ENCODE measurements at regions not wholly inside any gene's neighbourhood (a gene's known extent, or its start where the extent isn't known, plus 50 kb on each side); places are given as distances from the start of the nearest gene placed in this dataset.

DNA sequence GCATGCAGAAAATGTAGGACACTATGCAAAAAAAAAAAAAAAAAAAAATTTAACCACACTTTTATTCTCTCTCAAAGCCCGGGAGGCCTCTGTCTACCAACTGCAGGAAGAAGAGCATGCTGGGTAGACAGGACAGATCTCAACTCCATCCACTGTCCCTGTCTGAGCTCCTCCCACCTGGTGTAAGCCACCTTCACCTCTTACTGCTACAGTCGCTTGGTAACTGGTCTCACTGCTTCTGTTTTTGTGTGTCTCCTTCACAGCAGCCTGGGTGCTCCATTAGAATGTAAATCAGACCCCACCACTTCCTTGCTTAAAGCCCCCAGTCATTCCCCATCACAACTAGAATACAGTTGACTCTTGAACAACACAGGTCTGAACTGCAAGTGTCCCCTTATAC, 115.1 kb upstream of the PROK2 start:
- no peak for TF ChIP-seq CTCF (IDR thresholded peaks at IDR 0.05; ENCODE audit: borderline replicate concordance, insufficient read depth, low read depth, low read length)

GRCh38 chr3:71896751-71897150, 111.8 kb upstream of the PROK2 start:
- TF ChIP-seq CTCF (IDR thresholded peaks at IDR 0.05; ENCODE audit: borderline replicate concordance, insufficient read depth, low read depth, low read length): no peak
- no peak overlapping the region for H3K4me3 ChIP-seq (ENCODE audit: low read depth, low read length)

More for the DNA sequence above, 115.1 kb upstream of the PROK2 start:
- H3K4me3 ChIP-seq (ENCODE audit: low read depth, low read length): no peak overlapping the region

GRCh38 chr3:71893702-71894479, 108.9 kb upstream of the PROK2 start:
- no peak overlapping the region for H3K4me3 ChIP-seq (ENCODE audit: low read depth, low read length)
- TF ChIP-seq CTCF (IDR thresholded peaks at IDR 0.05; ENCODE audit: borderline replicate concordance, insufficient read depth, low read depth, low read length): no peak

DNA sequence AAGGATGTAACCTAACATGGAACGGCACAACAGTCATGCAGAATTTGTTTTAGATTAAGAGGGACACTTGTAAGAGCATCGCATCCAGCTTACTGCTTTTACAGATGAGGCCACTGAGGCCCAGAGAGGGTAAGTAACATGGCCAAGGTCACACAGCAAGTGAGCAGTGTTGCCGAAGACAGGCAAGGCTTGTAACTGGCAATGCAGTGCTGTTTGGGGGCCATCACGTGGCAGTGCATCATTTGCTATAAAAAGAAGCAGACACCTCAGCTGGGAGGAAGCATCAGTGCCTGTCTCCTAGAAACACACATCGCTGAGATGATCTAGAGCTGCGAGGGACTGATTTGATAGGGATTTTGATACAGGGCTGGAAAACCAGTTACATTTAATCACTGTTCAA, 108.2 kb upstream of the PROK2 start:
- TF ChIP-seq CTCF (IDR thresholded peaks at IDR 0.05; ENCODE audit: borderline replicate concordance, insufficient read depth, low read depth, low read length): no peak
- H3K4me3 ChIP-seq (ENCODE audit: low read depth, low read length): no peak overlapping the region

DNA sequence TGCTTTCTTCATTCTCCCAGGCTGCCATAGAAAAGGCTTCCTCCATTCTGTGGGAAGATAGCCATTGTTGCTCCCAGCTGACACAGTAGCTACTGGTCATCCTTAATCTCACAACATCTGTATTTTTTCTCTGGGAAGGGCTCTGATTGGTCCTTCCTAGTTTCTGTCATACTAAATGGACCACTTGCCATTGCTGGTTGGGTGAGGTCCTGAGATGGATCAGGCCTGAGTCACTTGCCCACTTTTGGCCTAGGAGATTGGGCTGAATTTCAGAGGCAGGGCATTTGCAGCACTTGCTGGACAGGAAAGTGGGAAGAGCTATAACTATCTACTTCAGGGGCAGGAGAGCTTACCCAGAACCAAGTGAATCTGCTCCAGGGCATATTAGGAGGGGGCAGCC, 106.5 kb upstream of the PROK2 start:
- no peak overlapping the region for H3K4me3 ChIP-seq (ENCODE audit: low read depth, low read length)
- no peak for TF ChIP-seq CTCF (IDR thresholded peaks at IDR 0.05; ENCODE audit: borderline replicate concordance, insufficient read depth, low read depth, low read length)

- no peak for TF ChIP-seq CTCF (IDR thresholded peaks at IDR 0.05; ENCODE audit: borderline replicate concordance, insufficient read depth, low read depth, low read length)
- H3K4me3 ChIP-seq (ENCODE audit: low read depth, low read length): no peak overlapping the region
These were observed 105.5 kb upstream of the PROK2 start for GRCh38 chr3:71890356-71890931.

GRCh38 chr3:71887256-71887655, 102.3 kb upstream of the PROK2 start:
- H3K4me3 ChIP-seq (ENCODE audit: low read depth, low read length): no peak overlapping the region
- TF ChIP-seq CTCF (IDR thresholded peaks at IDR 0.05; ENCODE audit: borderline replicate concordance, insufficient read depth, low read depth, low read length): no peak

All from GM12875 (cell line).